ENCODE measurements at regions not wholly inside any gene's neighbourhood (a gene's known extent, or its start where the extent isn't known, plus 50 kb on each side); places are given as distances from the start of the nearest gene placed in this dataset.
A peak's percentile ranks its signal among the peaks of the same experiment; 100 is the strongest.

- TF ChIP-seq MAFK (IDR thresholded peaks at IDR 0.05; ENCODE audit: low read depth, low read length): peak; percentile 47; the same call in 1 of the 2 replicates
- TF ChIP-seq TBP (IDR thresholded peaks at IDR 0.05; ENCODE audit: low read depth, low read length): no peak
These were observed 154.1 kb upstream of the CDH19 start for GRCh38 chr18:66757946-66758345.

More at GRCh38 chr18:66757946-66758345, 154.1 kb upstream of the CDH19 start:
- H3K56ac ChIP-seq (replicated peaks; ENCODE audit: insufficient read length, low read depth, low read length): no peak overlapping the region
- no peak overlapping the region for H2BK120ac ChIP-seq (replicated peaks; ENCODE audit: low read depth, low read length)
- H3K79me2 ChIP-seq (ENCODE audit: control insufficient read depth in 1 of 2, insufficient read depth in 2 of 2, low read length in 2 of 2): no peaks in the 10 kb centered on the region
- no peaks in the 10 kb centered on the region for H3K23me2 ChIP-seq (ENCODE audit: low read depth, low read length)
- H2BK5ac ChIP-seq (ENCODE audit: low read depth, low read length): no peak overlapping the region
- no peak overlapping the region for H3K27ac ChIP-seq (ENCODE audit: low read depth, low read length)
- H4K5ac ChIP-seq (ENCODE audit: insufficient read length, low read depth, low read length): no peak overlapping the region
- no peak overlapping the region for H3K23ac ChIP-seq (ENCODE audit: insufficient read length)
- DNase-seq (ENCODE audit: low read depth in 1 of 2, low spot score in 2 of 2) (no peak), FAIRE-seq (no peak)
- CTCF ChIA-PET (ENCODE audit: partially characterized antibody): no interaction called here
- no peaks in the 10 kb centered on the region for H3K9me3 ChIP-seq (ENCODE audit: insufficient read depth in 2 of 2, low read depth in 1 of 2, low read length in 1 of 2)
- WGBS, 2 experiments (ENCODE audit: extremely low coverage in 1 of 2, insufficient coverage in 1 of 2, insufficient read length in 1 of 2, insufficient replicate concordance in 2 of 2, low coverage in 1 of 2, low lambda C conversion rate in 2 of 2, missing lambda C conversion rate in 1 of 2): 92% methylated on average over 4 of the region's 4 CpGs; no CpG with 5 or more reads in 1 of the 2 experiments
- H3K4me2 ChIP-seq (ENCODE audit: insufficient read depth in 1 of 2, low read depth in 2 of 2, low read length in 2 of 2): no peak overlapping the region
- no peak overlapping the region for H4K8ac ChIP-seq (ENCODE audit: extremely low read depth, insufficient read depth, low read length)
- H3K27me3 ChIP-seq (replicated peaks in 1 of 4; ENCODE audit: control insufficient read depth in 3 of 4, extremely low read depth in 1 of 4, insufficient read depth in 3 of 4, low read length in 3 of 4): no peaks in the 10 kb centered on the region
- peaks cover 0 to 1% of the 10 kb centered on the region in 2 experiments for H4K20me1 ChIP-seq (replicated peaks in 1 of 2; ENCODE audit: control insufficient read depth in 1 of 2, insufficient read depth in 2 of 2, low read length in 2 of 2)
- H2AFZ ChIP-seq (ENCODE audit: low read length): no peak overlapping the region
- peak overlapping the region in 1 of 4 experiments; percentile 34; a peak in 1 of 7 replicates for H3K9ac ChIP-seq (replicated peaks in 1 of 4; ENCODE audit: extremely low read depth in 1 of 4, low read depth in 3 of 4, low read length in 3 of 4)
- H2BK12ac ChIP-seq (ENCODE audit: low read depth, low read length): no peak overlapping the region
- no peaks in the 10 kb centered on the region for H3K79me1 ChIP-seq (ENCODE audit: low read depth, low read length)
- POLR2A ChIA-PET (ENCODE audit: partially characterized antibody): no interaction called here
- H3K36me3 ChIP-seq (ENCODE audit: control insufficient read depth in 2 of 4, insufficient read depth in 4 of 4, low read length in 3 of 4): no peaks in the 10 kb centered on the region
- no peak overlapping the region for H2BK20ac ChIP-seq (ENCODE audit: low read length)
- H4K91ac ChIP-seq (replicated peaks; ENCODE audit: insufficient read length, low read length): no peak overlapping the region
- H2BK15ac ChIP-seq (ENCODE audit: low read length): no peak overlapping the region
- no peak overlapping the region for H3K18ac ChIP-seq (ENCODE audit: extremely low read depth, low read length)
- no peak overlapping the region for H3K4me3 ChIP-seq (ENCODE audit: extremely low read depth in 1 of 4, insufficient read depth in 2 of 4, low read depth in 3 of 4, low read length in 4 of 4)
- H3K4ac ChIP-seq (replicated peaks; ENCODE audit: insufficient read length, low read depth, low read length): no peak overlapping the region
- no peak overlapping the region for H3K14ac ChIP-seq (ENCODE audit: insufficient read length)
- no peak overlapping the region for H2AK5ac ChIP-seq (ENCODE audit: low read depth, low read length)
- H3K4me1 ChIP-seq (replicated peaks in 1 of 4; ENCODE audit: control insufficient read depth in 3 of 4, insufficient read depth in 4 of 4, low read length in 3 of 4): peaks cover 0 to 5% (median 3%) of the 10 kb centered on the region in 4 experiments; a peak in 3 of 7 replicates

Measured in H1 (cell line).